Vagina (tissue), 2 donors: ENCODE measurements at regions not wholly inside any gene's neighbourhood (a gene's known extent, or its start where the extent isn't known, plus 50 kb on each side); places are given as distances from the start of the nearest gene placed in this dataset.

Source experiments
- CTCF ChIP-seq, 3 experiments: fragments of 450-650 bp in 2 of 3; fragments of 200-600 bp in 1 of 3; sonication (generic) in 1 of 3; IDR thresholded peaks; one replicate each; pipeline ENCODE4 v1.5.1; 2017 to 2019; ENCODE audit warnings: antibody characterized with exemption in 3 of 3, mild to moderate bottlenecking in 2 of 3, moderate library complexity in 2 of 3
- POLR2AphosphoS5 ChIP-seq, 2 donors: sonication (generic); formaldehyde crosslinking; IDR thresholded peaks; one replicate each; pipeline ENCODE4 v1.9.0; 2017; ENCODE audit warnings: antibody characterized with exemption in 2 of 2, mild to moderate bottlenecking in 2 of 2, low read depth in 1 of 2; ENCODE audit not compliant: insufficient read depth in 1 of 2

- TF ChIP-seq CTCF (IDR thresholded peaks at IDR 0.05) (no peak), POLR2AphosphoS5 (IDR thresholded peaks at IDR 0.05; ENCODE audit: insufficient read depth in 1 of 2, low read depth in 1 of 2) (no peak)
Measured at GRCh38 chr13:106710266-106710665, 142.3 kb upstream of the ARGLU1 start.
